HEK293 (cell line): ENCODE measurements at regions not wholly inside any gene's neighbourhood (a gene's known extent, or its start where the extent isn't known, plus 50 kb on each side); places are given as distances from the start of the nearest gene placed in this dataset.

Experiments
- BCL11A ChIP-seq: fragments of 450-650 bp; formaldehyde crosslinking; IDR thresholded peaks from 2 replicates; pipeline ENCODE4 v1.5.1; 2016; ENCODE audit warnings: low read depth, missing biosample characterization, missing genetic modification characterization
- CTCF ChIP-seq: fragments of 450-650 bp; formaldehyde crosslinking; IDR thresholded peaks from 2 replicates; pipeline ENCODE4 v1.5.1; 2016; ENCODE audit warnings: missing biosample characterization, missing genetic modification characterization
- KLF7 ChIP-seq: fragments of 450-650 bp; formaldehyde crosslinking; IDR thresholded peaks from 2 replicates; pipeline ENCODE4 v1.5.1; 2016; ENCODE audit warnings: missing biosample characterization, missing genetic modification characterization, borderline replicate concordance
- YY1 ChIP-seq: fragments of 450-650 bp; formaldehyde crosslinking; IDR thresholded peaks from 2 replicates; pipeline ENCODE4 v1.5.1; 2018; ENCODE audit warnings: missing biosample characterization, missing genetic modification characterization
- ZBTB11 ChIP-seq: fragments of 450-650 bp; formaldehyde crosslinking; conservative IDR thresholded peaks from 2 replicates; pipeline ENCODE4 v1.5.1; 2016; ENCODE audit warnings: low read depth, missing biosample characterization, missing genetic modification characterization
- ZBTB7A ChIP-seq: fragments of 450-650 bp; formaldehyde crosslinking; IDR thresholded peaks from 2 replicates; pipeline ENCODE4 v1.5.1; 2016; ENCODE audit warnings: low read depth, missing biosample characterization, missing genetic modification characterization
- ZNF184 ChIP-seq: fragments of 450-650 bp; IDR thresholded peaks from 2 replicates; pipeline ENCODE4 v1.5.1; 2018; ENCODE audit warnings: missing biosample characterization, mild to moderate bottlenecking, missing genetic modification characterization
- ZNF501 ChIP-seq: fragments of 450-650 bp; formaldehyde crosslinking; IDR thresholded peaks from 2 replicates; pipeline ENCODE4 v1.5.1; 2016; ENCODE audit warnings: missing biosample characterization, missing genetic modification characterization
- ZNF513 ChIP-seq: fragments of 450-650 bp; IDR thresholded peaks from 2 replicates; pipeline ENCODE4 v1.5.1; 2018; ENCODE audit warnings: missing biosample characterization, missing genetic modification characterization
- ZNF654 ChIP-seq: fragments of 450-650 bp; formaldehyde crosslinking; IDR thresholded peaks from 2 replicates; pipeline ENCODE4 v1.5.1; 2016; ENCODE audit warnings: low read depth, missing biosample characterization, missing genetic modification characterization
- ZSCAN23 ChIP-seq: fragments of 450-650 bp; formaldehyde crosslinking; IDR thresholded peaks from 2 replicates; pipeline ENCODE4 v1.5.1; 2016; ENCODE audit warnings: missing biosample characterization, missing genetic modification characterization
- TF ChIP-seq, protein P1 (sequence below): fragments of 450-650 bp; formaldehyde crosslinking; IDR thresholded peaks from 2 replicates; pipeline ENCODE4 v1.5.1; 2016; ENCODE audit warnings: missing biosample characterization, missing genetic modification characterization

DNA sequence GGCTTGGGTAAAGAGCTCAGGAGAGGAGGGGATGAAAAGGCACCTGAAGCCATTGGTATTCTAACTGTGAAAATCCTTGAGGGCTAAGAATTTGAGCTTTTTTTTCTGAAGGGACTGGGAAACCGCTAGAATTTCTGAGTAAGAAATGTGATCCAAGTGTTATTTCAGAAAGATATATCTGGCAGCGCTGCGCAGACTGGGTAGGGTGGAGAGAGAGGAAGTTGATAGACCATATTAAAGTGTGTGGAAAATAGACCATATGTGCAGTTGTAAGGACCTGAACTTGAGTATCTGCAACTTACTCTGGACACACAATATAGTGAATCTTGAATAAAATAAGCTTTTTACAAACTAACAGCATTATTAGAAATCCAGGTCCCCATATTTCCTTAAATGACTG is 427.4 kb downstream of the NDFIP2 start:
- TF ChIP-seq YY1 (tag by site-specific recombination) (no peak), KLF7 (tag by site-specific recombination) (no peak), ZNF501 (tag by site-specific recombination) (no peak), CTCF (no peak), ZNF184 (no peak), ZNF654 (no peak), BCL11A (tag by site-specific recombination) (no peak), ZBTB11 (tag by site-specific recombination) (no peak), ZBTB7A (no peak), ZNF513 (no peak), ZSCAN23 (no peak)
- TF ChIP-seq, protein P1, sequence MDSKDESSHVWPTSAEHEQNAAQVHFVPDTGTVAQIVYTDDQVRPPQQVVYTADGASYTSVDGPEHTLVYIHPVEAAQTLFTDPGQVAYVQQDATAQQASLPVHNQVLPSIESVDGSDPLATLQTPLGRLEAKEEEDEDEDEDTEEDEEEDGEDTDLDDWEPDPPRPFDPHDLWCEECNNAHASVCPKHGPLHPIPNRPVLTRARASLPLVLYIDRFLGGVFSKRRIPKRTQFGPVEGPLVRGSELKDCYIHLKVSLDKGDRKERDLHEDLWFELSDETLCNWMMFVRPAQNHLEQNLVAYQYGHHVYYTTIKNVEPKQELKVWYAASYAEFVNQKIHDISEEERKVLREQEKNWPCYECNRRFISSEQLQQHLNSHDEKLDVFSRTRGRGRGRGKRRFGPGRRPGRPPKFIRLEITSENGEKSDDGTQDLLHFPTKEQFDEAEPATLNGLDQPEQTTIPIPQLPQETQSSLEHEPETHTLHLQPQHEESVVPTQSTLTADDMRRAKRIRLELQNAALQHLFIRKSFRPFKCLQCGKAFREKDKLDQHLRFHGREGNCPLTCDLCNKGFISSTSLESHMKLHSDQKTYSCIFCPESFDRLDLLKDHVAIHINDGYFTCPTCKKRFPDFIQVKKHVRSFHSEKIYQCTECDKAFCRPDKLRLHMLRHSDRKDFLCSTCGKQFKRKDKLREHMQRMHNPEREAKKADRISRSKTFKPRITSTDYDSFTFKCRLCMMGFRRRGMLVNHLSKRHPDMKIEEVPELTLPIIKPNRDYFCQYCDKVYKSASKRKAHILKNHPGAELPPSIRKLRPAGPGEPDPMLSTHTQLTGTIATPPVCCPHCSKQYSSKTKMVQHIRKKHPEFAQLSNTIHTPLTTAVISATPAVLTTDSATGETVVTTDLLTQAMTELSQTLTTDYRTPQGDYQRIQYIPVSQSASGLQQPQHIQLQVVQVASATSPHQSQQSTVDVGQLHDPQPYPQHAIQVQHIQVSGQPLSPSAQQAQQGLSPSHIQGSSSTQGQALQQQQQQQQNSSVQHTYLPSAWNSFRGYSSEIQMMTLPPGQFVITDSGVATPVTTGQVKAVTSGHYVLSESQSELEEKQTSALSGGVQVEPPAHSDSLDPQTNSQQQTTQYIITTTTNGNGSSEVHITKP (tag by site-specific recombination): no peak
